Progenitor cell of endocrine pancreas (in vitro differentiated cells): ENCODE measurements at regions not wholly inside any gene's neighbourhood (a gene's known extent, or its start where the extent isn't known, plus 50 kb on each side); places are given as distances from the start of the nearest gene placed in this dataset.

ENCODE experiments used
- DNase-seq: peaks from one replicate; pipeline ENCODE4 v3.0.0; 2021; ENCODE audit warnings: low spot score; ENCODE audit not compliant: unreplicated experiment
- H3K27ac Mint-ChIP-seq: 2 replicates; pipeline ENCODE4 v1.8.0; 2021; ENCODE audit warnings: mild to moderate bottlenecking, moderate library complexity, mixed read lengths
- H3K27me3 Mint-ChIP-seq: 2 replicates; pipeline ENCODE4 v1.8.0; 2021; ENCODE audit warnings: mixed read lengths
- H3K36me3 Mint-ChIP-seq: 2 replicates; pipeline ENCODE4 v1.8.0; 2022; ENCODE audit warnings: mixed read lengths; ENCODE audit not compliant: insufficient read depth
- H3K4me1 Mint-ChIP-seq: 2 replicates; pipeline ENCODE4 v1.8.0; 2021; ENCODE audit warnings: low read depth, mixed read lengths
- H3K4me3 Mint-ChIP-seq: 2 replicates; pipeline ENCODE4 v1.8.0; 2021; ENCODE audit warnings: low read depth, mild to moderate bottlenecking, moderate library complexity, mixed read lengths
- H3K9me3 Mint-ChIP-seq: 2 replicates; pipeline ENCODE4 v1.8.0; 2021; ENCODE audit warnings: low read depth, mixed read lengths
- CTCF ChIP-seq: fragments of 200-600 bp; sonication (generic); IDR thresholded peaks from one replicate; pipeline ENCODE4 v1.5.0; 2021; ENCODE audit warnings: antibody characterized with exemption, mild to moderate bottlenecking; ENCODE audit not compliant: unreplicated experiment

- Mint-ChIP-seq H3K9me3 (no peaks in the 10 kb centered on the region), H3K27me3 (peaks cover 3% of the 10 kb centered on the region), H3K4me1 (no peaks in the 10 kb centered on the region), H3K4me3 (no peak overlapping the region), H3K27ac (no peak overlapping the region), H3K36me3 (no peaks in the 10 kb centered on the region)
- no peak for TF ChIP-seq CTCF
- no peak for DNase-seq
These were observed 371.2 kb downstream of the ETS1 start for GRCh38 chr11:128216198-128216597.

GRCh38 chr11:128215238-128215882 is 372.0 kb downstream of the ETS1 start:
- H3K36me3 Mint-ChIP-seq = no peaks in the 10 kb centered on the region
- no peak overlapping the region for H3K4me3 Mint-ChIP-seq

GRCh38 chr11:128214263-128214662 is 373.1 kb downstream of the ETS1 start:
- Mint-ChIP-seq H3K4me1 (no peaks in the 10 kb centered on the region), H3K9me3 (no peaks in the 10 kb centered on the region), H3K27ac (no peak overlapping the region), H3K27me3 (peaks cover under 1% of the 10 kb centered on the region), H3K4me3 (no peak overlapping the region), H3K36me3 (no peaks in the 10 kb centered on the region)
- no peak for TF ChIP-seq CTCF
- DNase-seq = no peak

More at GRCh38 chr11:128215238-128215882, 372.0 kb downstream of the ETS1 start:
- Mint-ChIP-seq H3K27me3 (peaks cover 3% of the 10 kb centered on the region), H3K4me1 (no peaks in the 10 kb centered on the region), H3K9me3 (no peaks in the 10 kb centered on the region), H3K27ac (no peak overlapping the region)
- DNase-seq = no peak
- no peak for TF ChIP-seq CTCF

- no peak for DNase-seq
- TF ChIP-seq CTCF = no peak
- no peak overlapping the region for H3K4me3 Mint-ChIP-seq
- H3K4me1 Mint-ChIP-seq = no peaks in the 10 kb centered on the region
- H3K27ac Mint-ChIP-seq = no peak overlapping the region
- no peaks in the 10 kb centered on the region for H3K36me3 Mint-ChIP-seq
- H3K27me3 Mint-ChIP-seq = no peaks in the 10 kb centered on the region
- no peaks in the 10 kb centered on the region for H3K9me3 Mint-ChIP-seq
These were observed 373.9 kb downstream of the ETS1 start for GRCh38 chr11:128213461-128213860.

- no peaks in the 10 kb centered on the region for H3K27me3 Mint-ChIP-seq
- H3K36me3 Mint-ChIP-seq = no peaks in the 10 kb centered on the region
- H3K9me3 Mint-ChIP-seq = no peaks in the 10 kb centered on the region
- H3K4me3 Mint-ChIP-seq = no peak overlapping the region
- H3K27ac Mint-ChIP-seq = no peak overlapping the region
- no peaks in the 10 kb centered on the region for H3K4me1 Mint-ChIP-seq
- no peak for TF ChIP-seq CTCF
- DNase-seq = no peak
These were observed 375.0 kb downstream of the ETS1 start for GRCh38 chr11:128212324-128212723.
